Transverse colon (tissue), 4 donors: ENCODE measurements at regions not wholly inside any gene's neighbourhood (a gene's known extent, or its start where the extent isn't known, plus 50 kb on each side); places are given as distances from the start of the nearest gene placed in this dataset.
"Not testable (repeated sequence)": the region's sequence is repeated elsewhere in the genome, so short reads cannot be mapped to it uniquely, and the experiment has no call there.

Source experiments
- CTCF ChIP-seq, 5 experiments: fragments of 200-600 bp in 3 of 5; fragments of 450-650 bp in 2 of 5; sonication (generic) in 3 of 5; IDR thresholded peaks; 1 replicate in 2 of 5; 2 replicates in 3 of 5; pipeline ENCODE4 v1.5.1; 2016 to 2017; ENCODE audit warnings: antibody characterized with exemption in 5 of 5, inconsistent platforms in 3 of 5, mild to moderate bottlenecking in 2 of 5, moderate library complexity in 1 of 5
- EP300 ChIP-seq: sonication (generic); formaldehyde crosslinking; IDR thresholded peaks from one replicate; pipeline ENCODE4 v1.6.1; 2017; ENCODE audit warnings: antibody characterized with exemption, low read depth
- POLR2A ChIP-seq: fragments of 450-650 bp; IDR thresholded peaks from one replicate; pipeline ENCODE4 v1.6.1; 2016; ENCODE audit warnings: antibody characterized with exemption, mild to moderate bottlenecking, moderate library complexity
- POLR2AphosphoS5 ChIP-seq, 3 donors: sonication (generic); formaldehyde crosslinking; IDR thresholded peaks; one replicate each; pipeline ENCODE4 v1.6.1; 2016; ENCODE audit warnings: antibody characterized with exemption in 3 of 3

- TF ChIP-seq POLR2AphosphoS5 (IDR thresholded peaks at IDR 0.05); POLR2A; CTCF (IDR thresholded peaks at IDR 0.05); EP300: not testable (repeated sequence)
These were observed 87.7 kb upstream of the PZP start for GRCh38 chr12:9295872-9296271.
